BLaER1 (cell line): ENCODE measurements at regions not wholly inside any gene's neighbourhood (a gene's known extent, or its start where the extent isn't known, plus 50 kb on each side); places are given as distances from the start of the nearest gene placed in this dataset.

Source experiments
- H3K27ac ChIP-seq: shearing (Covaris generic); formaldehyde crosslinking; 2 replicates; pipeline ENCODE4 v1.8.1; 2022
- H3K27me3 ChIP-seq: shearing (Covaris generic); formaldehyde crosslinking; 2 replicates; pipeline ENCODE4 v1.8.1; 2022
- H3K36me3 ChIP-seq: shearing (Covaris generic); formaldehyde crosslinking; 2 replicates; pipeline ENCODE4 v1.8.1; 2022
- H3K4me1 ChIP-seq: shearing (Covaris generic); formaldehyde crosslinking; 2 replicates; pipeline ENCODE4 v1.8.1; 2022
- H3K4me2 ChIP-seq: shearing (Covaris generic); formaldehyde crosslinking; 2 replicates; pipeline ENCODE4 v1.8.1; 2022
- H3K4me3 ChIP-seq: shearing (Covaris generic); formaldehyde crosslinking; 2 replicates; pipeline ENCODE4 v1.8.1; 2022
- H3K9ac ChIP-seq: shearing (Covaris generic); formaldehyde crosslinking; 2 replicates; pipeline ENCODE4 v1.8.1; 2022
- H3K9me3 ChIP-seq: shearing (Covaris generic); formaldehyde crosslinking; 2 replicates; pipeline ENCODE4 v1.8.1; 2022
- H4K20me1 ChIP-seq: shearing (Covaris generic); formaldehyde crosslinking; 2 replicates; pipeline ENCODE4 v1.8.1; 2022
- Cebpa-rat ChIP-seq: shearing (Covaris generic); IDR thresholded peaks from 2 replicates; pipeline ENCODE4 v1.8.1; 2022

GRCh38 chr13:111900390-111901131, 166.4 kb upstream of the SOX1 start:
- Histone ChIP-seq H3K9ac (no peak overlapping the region), H3K4me2 (no peak overlapping the region), H3K4me1 (peaks cover 23% of the 10 kb centered on the region), H3K9me3 (no peaks in the 10 kb centered on the region), H3K27me3 (no peaks in the 10 kb centered on the region), H3K4me3 (no peak overlapping the region), H3K36me3 (no peaks in the 10 kb centered on the region), H3K27ac (no peak overlapping the region), H4K20me1 (no peaks in the 10 kb centered on the region)
- TF ChIP-seq Cebpa-rat, result no peak

- Histone ChIP-seq H3K27ac (no peak overlapping the region), H3K9me3 (no peaks in the 10 kb centered on the region), H3K4me2 (no peak overlapping the region), H3K36me3 (no peaks in the 10 kb centered on the region), H3K4me3 (no peak overlapping the region), H3K4me1 (peaks cover 20% of the 10 kb centered on the region), H3K27me3 (no peaks in the 10 kb centered on the region), H4K20me1 (no peaks in the 10 kb centered on the region), H3K9ac (no peak overlapping the region)
- no peak for TF ChIP-seq Cebpa-rat
These were observed 165.6 kb upstream of the SOX1 start for GRCh38 chr13:111901267-111901915.

GRCh38 chr13:111902726-111903125, 164.2 kb upstream of the SOX1 start:
- H3K9ac ChIP-seq, result no peak overlapping the region
- no peaks in the 10 kb centered on the region for H3K9me3 ChIP-seq
- no peaks in the 10 kb centered on the region for H3K36me3 ChIP-seq
- no peak overlapping the region for H3K4me2 ChIP-seq
- H3K27ac ChIP-seq, result no peak overlapping the region
- no peaks in the 10 kb centered on the region for H4K20me1 ChIP-seq
- no peak overlapping the region for H3K4me3 ChIP-seq
- H3K4me1 ChIP-seq, result peaks cover 6% of the 10 kb centered on the region; the same call in 1 of the 2 replicates
- no peaks in the 10 kb centered on the region for H3K27me3 ChIP-seq
- no peak for TF ChIP-seq Cebpa-rat

- Histone ChIP-seq H3K27me3 (no peaks in the 10 kb centered on the region), H3K36me3 (no peaks in the 10 kb centered on the region), H3K4me2 (no peak overlapping the region), H3K9me3 (no peaks in the 10 kb centered on the region), H4K20me1 (no peaks in the 10 kb centered on the region), H3K4me3 (no peak overlapping the region), H3K27ac (no peak overlapping the region), H3K9ac (no peak overlapping the region), H3K4me1 (0 out of 2 replicates have a peak, but pooled peaks cover 6% of the 10 kb centered on the region)
- TF ChIP-seq Cebpa-rat, result no peak
These were observed 163.8 kb upstream of the SOX1 start for GRCh38 chr13:111903143-111903542.

GRCh38 chr13:111904166-111904565, 162.8 kb upstream of the SOX1 start:
- Histone ChIP-seq H3K4me1 (0 out of 2 replicates have a peak, but pooled peaks cover 6% of the 10 kb centered on the region), H3K4me3 (no peak overlapping the region), H3K27ac (no peak overlapping the region), H3K4me2 (no peak overlapping the region), H3K9me3 (no peaks in the 10 kb centered on the region), H4K20me1 (no peaks in the 10 kb centered on the region), H3K36me3 (no peaks in the 10 kb centered on the region), H3K27me3 (no peaks in the 10 kb centered on the region), H3K9ac (no peak overlapping the region)
- no peak for TF ChIP-seq Cebpa-rat

- Histone ChIP-seq H3K4me1 (0 out of 2 replicates have a peak, but pooled peaks cover 6% of the 10 kb centered on the region), H3K4me3 (no peak overlapping the region), H3K9ac (no peak overlapping the region), H3K9me3 (no peaks in the 10 kb centered on the region), H3K4me2 (no peak overlapping the region), H4K20me1 (no peaks in the 10 kb centered on the region), H3K27ac (no peak overlapping the region), H3K27me3 (no peaks in the 10 kb centered on the region), H3K36me3 (no peaks in the 10 kb centered on the region)
- no peak for TF ChIP-seq Cebpa-rat
These were observed 162.0 kb upstream of the SOX1 start for GRCh38 chr13:111904701-111905608.

- H3K27ac ChIP-seq, result no peak overlapping the region
- H3K9me3 ChIP-seq, result no peaks in the 10 kb centered on the region
- no peak overlapping the region for H3K9ac ChIP-seq
- TF ChIP-seq Cebpa-rat, result no peak
- H3K4me1 ChIP-seq, result 0 out of 2 replicates have a peak, but pooled peaks cover under 1% of the 10 kb centered on the region
- H4K20me1 ChIP-seq, result no peaks in the 10 kb centered on the region
- H3K4me3 ChIP-seq, result no peak overlapping the region
- no peaks in the 10 kb centered on the region for H3K27me3 ChIP-seq
- no peaks in the 10 kb centered on the region for H3K36me3 ChIP-seq
- no peak overlapping the region for H3K4me2 ChIP-seq
These were observed 161.4 kb upstream of the SOX1 start for GRCh38 chr13:111905609-111905945.

- no peak overlapping the region for H3K9ac ChIP-seq
- H3K4me1 ChIP-seq, result no peaks in the 10 kb centered on the region
- H3K9me3 ChIP-seq, result no peaks in the 10 kb centered on the region
- H3K4me2 ChIP-seq, result no peak overlapping the region
- no peak overlapping the region for H3K27ac ChIP-seq
- no peaks in the 10 kb centered on the region for H3K27me3 ChIP-seq
- H3K36me3 ChIP-seq, result no peaks in the 10 kb centered on the region
- H4K20me1 ChIP-seq, result no peaks in the 10 kb centered on the region
- no peak for TF ChIP-seq Cebpa-rat
- no peak overlapping the region for H3K4me3 ChIP-seq
These were observed 160.6 kb upstream of the SOX1 start for GRCh38 chr13:111906306-111906705.

- no peaks in the 10 kb centered on the region for H4K20me1 ChIP-seq
- TF ChIP-seq Cebpa-rat, result no peak
- no peaks in the 10 kb centered on the region for H3K9me3 ChIP-seq
- no peaks in the 10 kb centered on the region for H3K4me1 ChIP-seq
- no peak overlapping the region for H3K9ac ChIP-seq
- no peak overlapping the region for H3K27ac ChIP-seq
- H3K36me3 ChIP-seq, result no peaks in the 10 kb centered on the region
- H3K4me3 ChIP-seq, result no peak overlapping the region
- no peaks in the 10 kb centered on the region for H3K27me3 ChIP-seq
- H3K4me2 ChIP-seq, result no peak overlapping the region
These were observed 160.1 kb upstream of the SOX1 start for GRCh38 chr13:111906816-111907215.
